CD4-positive, alpha-beta T cell treated with Interferon alpha-2 for 1 hour (primary cell): ENCODE measurements at regions not wholly inside any gene's neighbourhood (a gene's known extent, or its start where the extent isn't known, plus 50 kb on each side); places are given as distances from the start of the nearest gene placed in this dataset.

Experiments used
- DNase-seq, 2 donors: peaks; one replicate each; pipeline ENCODE4 v3.0.0-alpha.2; 2020 to 2022

DNA sequence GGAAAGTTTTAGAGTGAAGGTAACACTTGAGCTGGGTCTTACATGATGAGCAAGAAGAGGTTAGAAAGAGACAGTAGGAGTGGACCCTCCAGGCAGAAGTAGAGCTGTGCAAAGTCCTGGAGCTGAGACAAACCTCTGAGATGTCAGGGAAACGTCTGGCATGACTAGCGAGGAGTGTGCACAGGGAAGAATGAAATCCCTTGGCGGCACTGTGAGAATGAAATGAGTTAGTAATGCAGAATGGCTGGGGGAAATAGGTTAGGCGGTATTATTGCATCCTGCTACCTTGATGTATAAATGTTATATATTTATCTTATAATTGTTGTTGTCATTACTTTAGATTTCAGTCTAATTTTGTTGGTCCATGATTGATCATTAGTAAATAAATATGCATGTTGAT, 457.9 kb upstream of the CCL2 start:
- DNase-seq = no peak

DNA sequence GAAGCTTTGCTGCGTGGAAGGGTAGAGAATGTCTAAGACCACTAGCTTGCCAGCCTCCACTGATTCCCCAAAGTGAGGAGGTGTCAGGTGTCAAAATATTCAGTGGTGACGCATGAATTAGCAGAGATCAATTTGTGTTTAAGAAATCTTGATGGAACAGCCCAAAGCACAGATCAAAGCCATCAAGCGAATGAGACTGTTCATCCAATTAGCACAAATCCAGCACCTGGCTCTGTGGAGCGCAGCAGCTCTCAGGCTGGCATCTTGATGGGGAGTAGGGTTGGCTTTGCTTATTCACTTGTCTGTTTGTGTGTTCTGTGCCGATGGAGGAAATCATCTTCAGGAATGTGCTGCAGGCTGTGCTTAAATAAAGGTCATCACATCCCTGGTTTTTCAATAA, 456.8 kb upstream of the CCL2 start:
- DNase-seq = no peak

DNA sequence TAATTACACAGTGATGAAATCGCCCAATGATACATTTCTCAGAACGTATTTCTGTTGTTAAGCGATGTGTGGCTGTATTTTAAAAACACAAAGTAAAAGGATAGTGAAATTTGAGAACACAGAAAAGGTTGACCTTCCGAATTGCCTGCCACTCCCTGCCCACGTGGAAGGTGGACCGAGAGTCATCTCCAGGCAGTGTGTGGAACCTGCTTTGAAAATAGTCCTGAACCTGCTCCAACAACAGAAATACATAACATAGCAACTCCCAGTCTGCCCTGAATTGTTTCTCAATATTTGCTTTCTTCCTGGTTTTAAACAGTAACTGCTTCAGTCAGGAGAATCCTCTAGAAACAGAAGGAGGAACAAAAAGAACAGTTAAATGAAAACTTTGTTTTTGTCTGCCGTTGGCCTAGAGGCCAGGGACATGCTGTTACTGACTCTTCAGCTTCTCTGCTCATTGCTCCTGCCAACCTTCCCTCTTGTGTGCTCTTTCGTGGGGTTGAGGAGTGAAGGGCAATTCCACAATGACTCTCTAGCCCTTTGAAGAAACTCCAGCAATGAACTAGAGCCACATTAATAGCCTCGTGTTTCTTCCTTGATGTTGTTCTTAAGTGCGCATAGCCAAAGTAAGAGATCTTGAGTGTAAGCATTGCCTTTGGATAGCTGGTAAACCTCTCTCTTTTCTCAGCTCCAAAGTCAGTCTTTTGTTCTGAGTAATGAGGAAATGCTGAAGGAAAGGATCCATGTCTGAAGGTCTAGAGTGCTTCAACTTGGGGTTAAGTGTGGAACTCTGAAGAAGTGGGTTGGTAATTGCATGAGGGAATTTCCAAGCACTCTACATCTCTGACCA, 452.5 kb upstream of the CCL2 start:
- no peak for DNase-seq

DNA sequence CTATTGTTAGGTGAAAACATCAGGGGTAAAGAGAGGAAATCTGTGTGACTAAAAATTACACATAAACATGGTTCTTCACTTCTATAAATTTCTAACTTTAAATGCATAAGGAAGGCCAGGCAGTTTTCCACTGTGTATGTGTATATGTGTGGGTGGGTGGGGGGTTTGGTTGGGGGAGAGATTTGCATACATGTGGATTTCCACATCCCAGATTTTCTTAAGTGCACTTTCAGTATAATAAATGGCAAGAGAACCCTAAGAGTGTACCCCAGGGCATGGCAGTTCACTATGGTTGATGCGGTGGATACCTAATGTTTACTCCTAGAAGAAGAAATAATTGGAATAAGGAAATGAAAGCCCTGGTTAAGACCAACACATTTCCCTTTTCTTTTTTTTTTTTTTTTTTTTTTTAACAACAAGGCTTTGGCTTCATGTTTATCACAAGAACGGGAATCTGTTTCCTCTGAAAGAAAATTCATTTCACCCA, 451.8 kb upstream of the CCL2 start:
- DNase-seq = no peak

DNA sequence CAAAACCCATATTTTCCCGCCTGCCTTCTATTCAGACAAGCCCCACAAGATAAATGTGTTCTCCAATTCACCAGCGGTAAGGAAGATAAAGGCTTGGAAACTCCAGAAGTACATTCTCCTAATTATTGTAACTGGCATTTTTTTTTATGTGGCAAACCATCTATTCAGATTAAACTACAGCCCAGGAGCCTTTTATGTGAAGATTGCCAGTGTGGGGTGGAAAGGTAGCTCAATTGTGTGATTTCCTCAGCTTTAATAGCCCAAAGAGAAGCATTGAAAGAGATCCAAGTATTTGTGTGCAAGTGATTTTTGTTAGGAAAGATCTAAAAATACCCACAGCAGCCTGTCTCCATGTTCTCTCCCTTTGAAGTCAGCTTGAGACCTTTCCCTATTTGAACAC, 451.4 kb upstream of the CCL2 start:
- no peak for DNase-seq

DNA sequence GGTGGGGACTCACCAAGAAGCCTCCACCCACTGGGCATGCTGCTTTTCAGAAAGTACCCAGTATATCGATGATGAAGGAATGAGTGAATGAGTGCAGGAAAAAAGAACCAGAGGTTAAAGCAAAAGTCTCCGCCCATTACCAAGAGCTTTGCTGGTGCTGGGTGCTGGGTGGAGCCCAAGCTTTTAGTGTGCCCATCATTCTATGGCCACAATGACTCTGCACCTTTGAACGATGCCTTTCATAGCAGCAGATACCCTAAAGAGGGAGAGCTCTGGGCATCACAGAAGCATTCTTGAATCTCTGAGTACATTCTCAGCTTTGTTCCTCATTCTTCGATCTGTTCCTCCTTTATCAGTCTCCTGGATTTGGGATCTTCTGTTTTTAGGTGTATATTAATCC, 450.7 kb upstream of the CCL2 start:
- DNase-seq = no peak

DNA sequence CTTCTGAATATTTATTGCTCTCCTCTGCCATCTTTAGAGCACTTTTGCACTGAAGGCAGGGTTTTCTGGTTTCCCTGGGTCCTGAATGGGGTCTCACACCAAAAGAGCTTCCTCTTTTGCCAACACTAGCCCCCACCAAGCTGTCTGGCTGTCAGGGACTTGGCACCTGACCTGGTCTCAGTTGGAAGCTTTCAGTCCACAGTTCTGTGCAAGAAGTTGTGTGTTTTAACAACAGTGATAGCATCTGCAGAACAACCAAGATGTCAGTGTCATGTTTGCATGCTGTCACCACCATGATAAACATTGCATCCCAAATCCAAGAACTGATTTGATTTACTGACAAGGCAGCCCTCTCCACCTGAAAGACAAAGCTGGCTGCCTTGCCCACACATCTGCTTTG, 448.5 kb upstream of the CCL2 start:
- DNase-seq = no peak

DNA sequence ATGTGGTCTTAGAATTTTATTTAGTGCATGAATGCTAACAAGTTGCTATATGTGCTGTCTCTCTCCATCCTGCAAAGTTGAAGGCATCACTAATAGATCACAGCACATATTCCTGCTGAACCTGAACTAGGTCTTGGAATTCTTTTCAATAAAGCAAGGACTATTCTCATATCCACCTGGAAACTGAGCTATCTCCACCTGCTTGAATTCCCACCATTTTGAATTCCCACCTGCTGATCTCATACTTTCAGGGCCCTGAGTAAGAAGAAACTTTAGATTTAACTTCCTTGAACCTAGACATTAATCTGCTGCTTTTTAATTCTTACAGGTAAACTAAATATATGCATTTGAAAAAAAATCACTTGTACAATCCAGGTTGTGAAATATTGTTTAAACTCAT, 445.3 kb upstream of the CCL2 start:
- no peak for DNase-seq

DNA sequence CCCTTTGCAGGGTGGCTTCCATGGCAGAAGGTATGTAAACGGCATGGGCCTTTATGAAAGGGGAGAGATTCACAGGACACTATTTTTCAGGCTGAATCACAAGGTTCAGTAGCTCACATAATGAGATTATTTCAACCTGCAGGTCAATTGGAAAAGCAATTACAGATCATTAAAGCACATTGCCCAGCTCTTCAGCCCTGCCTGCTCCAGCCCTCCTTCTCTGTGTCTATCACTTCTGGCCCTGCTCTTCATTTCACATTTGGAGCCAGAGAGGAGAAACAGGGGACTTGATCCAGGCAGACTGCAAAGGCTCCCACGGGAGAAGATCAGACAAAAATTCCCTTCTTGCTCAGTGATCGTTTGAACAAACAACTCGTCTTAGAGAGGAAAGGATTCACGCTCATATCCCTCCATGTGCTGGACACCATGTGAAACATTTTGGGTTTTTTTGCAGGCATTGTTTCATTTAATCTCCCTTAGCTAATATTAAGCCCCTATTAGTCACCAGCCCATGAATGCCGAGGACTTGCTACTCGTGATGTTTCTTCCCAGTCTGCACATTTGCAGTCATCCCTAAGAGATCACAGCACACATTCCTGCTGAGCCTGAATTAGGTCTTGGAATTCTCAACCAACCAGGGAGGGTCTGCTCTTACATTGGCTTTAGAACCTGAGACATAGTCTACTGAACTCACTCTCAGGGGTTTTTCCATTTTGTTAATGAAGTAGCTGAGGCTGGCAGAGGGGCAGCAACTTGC, 443.9 kb upstream of the CCL2 start:
- DNase-seq = no peak

DNA sequence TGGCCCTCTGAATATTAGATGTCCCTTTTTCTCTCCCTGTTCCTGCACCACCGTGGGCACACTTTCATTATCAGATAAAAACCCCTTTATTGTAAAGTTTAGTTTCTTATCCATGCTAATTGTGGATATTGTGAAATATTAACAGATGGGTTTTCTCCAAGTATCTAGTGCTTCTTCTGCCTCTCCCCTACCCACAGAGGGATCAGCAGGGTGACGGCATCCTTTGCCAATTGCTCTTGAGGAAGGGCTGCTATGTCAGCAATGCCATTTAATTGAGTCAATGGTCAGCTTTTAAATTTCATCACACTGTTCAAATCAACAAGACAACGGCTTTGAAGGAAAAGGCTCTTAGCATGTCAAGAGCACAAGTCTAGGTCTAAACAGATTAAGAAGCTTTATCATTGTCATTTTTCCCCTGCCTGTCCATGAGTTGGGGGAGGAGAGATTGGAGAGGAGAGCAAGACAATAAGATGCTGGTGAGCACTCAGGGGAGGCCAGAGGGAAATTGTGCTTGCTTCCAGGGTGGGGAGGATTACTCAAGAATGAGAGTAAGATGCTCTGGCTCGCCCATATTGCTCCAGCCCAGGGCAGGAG, 443.0 kb upstream of the CCL2 start:
- no peak for DNase-seq

DNA sequence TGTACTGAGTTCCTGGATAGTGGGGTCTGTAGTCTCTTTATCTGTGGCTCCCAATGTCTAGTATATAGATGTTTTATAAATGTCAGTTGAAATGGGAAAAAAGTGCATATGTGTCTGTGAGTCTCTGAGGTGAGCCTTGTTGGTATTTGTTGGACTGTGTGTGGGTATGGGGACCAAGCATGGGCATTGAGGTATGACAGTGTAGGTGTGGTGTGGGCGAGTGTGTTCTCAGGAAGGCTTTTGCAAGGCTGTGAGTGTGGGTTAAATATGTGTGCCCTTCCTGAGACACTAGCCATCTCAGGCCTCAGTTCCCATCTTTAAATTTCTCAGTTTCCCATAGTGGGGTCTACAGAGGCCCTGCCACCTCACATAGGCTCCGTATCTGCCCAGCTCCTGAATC, 440.2 kb upstream of the CCL2 start:
- no peak for DNase-seq

DNA sequence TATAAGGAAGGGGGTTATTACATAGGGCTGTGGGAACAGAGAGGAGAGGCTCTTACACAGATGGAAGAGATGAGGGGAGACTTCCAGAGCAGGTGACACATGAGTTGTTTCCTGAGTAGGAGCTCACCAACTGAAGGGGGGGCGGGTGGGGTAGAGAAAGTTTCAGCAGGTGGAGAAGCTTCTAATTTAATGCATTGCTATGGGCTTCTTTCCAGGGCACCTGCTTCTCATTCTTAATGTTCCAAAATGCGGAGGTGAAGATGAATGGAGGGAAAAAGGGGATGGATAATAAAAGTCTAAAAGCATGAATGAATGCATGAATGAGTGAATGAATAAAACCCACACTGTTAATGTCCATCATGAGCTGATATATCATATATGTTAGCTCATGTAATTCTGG, 439.0 kb upstream of the CCL2 start:
- DNase-seq = no peak

DNA sequence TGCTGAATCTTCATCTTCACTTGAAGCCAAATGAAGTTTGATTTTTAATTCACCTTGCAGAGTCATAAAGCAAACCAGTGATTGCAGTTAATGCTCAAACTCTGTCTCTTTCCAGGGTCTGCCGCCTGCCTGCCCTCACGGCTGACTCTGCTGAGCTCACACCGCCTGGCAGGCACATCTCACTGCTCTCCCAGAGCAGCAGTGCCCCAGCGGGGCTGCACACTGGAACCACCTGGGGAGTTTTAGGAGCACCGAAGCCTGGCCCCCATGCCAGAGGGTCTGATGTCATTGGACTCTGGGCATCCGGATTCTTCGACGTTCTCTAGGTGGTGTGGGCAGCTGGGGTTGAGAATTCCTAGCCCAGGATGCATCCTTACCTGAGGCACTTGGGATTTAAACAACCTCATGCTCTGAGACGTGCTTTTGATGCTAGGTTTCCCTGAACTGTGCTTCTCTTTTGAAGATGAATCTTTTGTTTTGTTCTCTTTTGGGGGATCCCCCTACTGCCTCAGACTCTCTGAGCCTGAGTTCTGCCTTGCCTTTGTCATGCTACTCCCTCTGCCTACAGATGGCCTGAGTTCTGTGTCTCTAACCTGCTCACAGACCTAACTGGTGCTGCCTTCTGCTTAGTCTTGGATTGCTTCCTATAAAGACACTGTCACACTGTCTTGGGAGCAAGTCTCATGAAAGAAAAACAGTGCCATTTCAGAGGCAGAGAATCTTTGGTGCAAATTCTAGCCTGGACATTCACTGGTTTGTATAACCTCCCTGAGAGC, 438.1 kb upstream of the CCL2 start:
- no peak for DNase-seq

DNA sequence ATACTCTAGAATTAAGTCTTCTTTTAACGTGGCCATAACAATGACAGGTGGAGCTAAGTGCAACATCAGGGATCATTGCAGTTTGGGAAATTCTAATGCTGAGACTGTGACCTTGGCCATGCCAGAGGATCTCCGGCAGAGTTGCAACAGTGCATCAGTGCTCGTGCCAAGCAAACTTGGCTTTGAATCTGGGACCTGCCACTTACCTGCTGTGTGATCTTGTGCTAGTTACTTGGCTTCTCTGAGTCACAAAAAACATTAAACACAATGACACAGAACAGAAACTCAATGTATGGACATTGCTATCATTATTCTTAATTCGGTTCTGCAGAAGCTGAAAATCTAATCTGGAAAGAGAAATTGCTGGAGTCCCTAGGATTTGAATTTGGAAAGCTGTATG, 435.5 kb upstream of the CCL2 start:
- DNase-seq = no peak

DNA sequence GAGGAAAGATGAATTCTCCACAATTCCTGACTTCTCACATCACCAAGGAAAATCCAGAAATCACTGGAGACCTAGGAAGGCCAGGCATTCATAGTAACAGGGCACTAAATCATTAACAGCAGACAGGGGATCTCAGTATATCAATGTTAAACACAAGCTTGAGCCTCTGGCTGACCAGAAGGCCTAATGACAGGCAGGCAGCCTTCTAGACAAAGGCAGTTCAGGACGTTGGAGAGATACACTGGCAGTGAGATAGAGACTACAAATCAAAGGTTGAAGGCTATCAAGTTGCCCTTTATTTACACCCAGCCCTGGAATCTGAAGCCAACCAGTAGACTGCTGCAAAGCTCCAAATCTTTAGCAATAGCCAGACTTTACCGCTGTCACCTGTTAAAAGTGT, 422.8 kb upstream of the CCL2 start:
- no peak for DNase-seq

DNA sequence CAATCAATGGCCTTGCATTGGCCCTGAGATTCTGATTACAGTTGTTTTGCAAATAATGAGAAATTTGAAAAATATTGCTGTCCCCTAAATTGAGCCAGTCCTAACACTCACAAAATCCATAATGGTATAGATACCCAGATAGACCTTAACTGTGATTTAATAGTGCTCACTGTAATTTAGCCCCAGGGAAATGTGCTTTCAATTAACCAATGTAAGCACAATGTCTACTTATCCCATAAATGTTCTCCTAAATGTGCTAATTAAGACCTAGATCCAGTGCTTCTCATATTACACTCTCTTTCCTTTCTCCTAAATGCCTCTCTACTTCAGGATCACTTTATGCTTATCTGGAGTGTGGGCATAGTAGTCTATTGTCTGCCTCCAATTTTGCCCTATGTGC, 417.8 kb upstream of the CCL2 start:
- DNase-seq = no peak

DNA sequence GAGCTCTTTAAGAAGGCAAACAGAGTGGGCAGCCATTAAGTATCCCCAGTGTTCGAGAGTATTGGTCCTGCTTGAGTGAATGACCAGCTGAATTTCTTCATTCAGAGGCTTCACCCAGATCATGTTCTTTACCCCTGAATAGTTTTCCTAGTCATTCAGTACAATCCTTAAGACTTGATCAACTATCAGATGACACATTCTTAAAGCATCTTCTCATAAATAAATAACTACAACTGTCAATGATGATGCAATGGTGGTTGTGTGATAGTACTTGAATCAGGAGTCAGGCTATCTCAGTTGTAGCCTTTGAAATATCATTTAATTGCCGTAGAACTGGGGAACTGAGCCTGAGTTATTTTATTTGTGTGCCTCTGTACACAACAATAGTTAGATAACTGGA, 416.8 kb upstream of the CCL2 start:
- DNase-seq = no peak

DNA sequence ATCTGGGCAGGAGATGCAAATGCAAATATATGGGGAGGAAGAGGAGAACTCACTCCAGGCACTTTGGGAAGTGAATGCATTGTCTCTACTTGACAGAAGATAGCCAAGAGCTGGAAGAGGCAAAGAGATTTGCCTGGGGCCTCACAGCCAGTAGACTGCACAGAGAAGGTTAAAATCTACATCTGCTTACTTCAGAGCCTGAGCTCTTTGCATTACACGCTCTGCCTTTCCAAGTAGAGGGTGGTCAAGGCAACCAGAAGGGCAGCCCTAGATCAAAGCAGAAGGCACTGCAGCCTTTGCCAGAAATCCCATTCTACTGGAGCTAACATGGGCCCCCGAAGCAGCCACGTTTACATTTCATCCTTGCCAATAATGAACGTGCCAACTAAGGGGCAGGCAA, 407.2 kb upstream of the CCL2 start:
- DNase-seq = no peak

DNA sequence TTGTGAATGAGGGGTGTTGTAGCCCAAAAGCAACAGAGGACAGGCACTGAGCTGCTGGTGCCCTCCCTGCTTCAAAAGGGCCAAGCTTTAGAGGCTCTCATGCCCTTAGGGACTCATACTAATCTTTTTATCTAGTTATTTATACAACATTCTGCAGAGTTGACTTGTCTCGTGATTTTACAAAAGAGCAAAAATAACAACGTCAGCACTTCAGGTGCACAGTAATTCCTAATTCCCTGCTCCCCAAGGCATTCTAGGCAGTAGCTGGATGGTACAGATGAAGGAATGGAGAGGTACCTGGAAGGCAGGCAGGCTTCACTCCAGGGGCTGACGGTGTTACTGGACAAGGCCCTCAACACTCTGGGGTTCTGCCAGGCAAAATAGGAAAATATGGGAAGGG, 406.7 kb upstream of the CCL2 start:
- no peak for DNase-seq

DNA sequence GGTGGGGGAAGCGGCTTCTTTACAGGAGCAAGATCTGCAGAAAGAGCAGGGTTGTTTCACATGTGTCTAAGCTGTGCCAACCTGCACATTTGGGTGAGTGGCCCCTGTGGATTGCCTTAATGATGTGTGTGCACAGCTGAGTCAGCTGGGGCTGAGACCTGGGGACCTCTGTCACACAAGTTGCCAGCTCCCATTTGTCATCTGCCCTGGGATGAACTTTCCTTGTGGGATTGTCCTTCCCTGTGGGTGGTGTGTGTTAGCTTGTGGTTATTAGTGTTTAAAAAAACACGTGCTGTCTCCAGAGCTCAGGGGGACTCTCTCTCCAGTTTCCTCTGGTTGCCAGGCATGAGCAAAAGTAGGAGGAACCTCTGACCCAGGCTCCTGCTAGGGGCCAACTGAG, 400.5 kb upstream of the CCL2 start:
- no peak for DNase-seq

DNA sequence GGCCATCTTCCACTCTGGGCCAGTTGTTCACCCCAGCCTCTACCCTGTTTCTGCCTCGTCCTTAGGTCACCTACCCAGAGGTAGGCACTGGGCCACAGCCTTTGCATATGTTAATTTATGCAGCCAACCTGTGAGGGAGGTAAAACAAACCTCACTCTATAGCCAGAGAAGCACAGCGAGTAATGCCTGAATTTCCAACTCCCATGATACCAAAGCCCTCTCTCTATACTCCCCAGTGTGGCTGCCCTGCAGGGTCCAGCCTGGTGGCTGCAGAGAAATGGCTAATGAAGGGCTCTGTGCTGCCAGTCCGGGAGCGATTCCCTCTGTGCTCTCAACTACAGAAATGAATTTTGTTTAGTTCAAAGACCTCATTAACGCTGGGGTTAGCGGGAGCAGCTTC, 397.0 kb upstream of the CCL2 start:
- DNase-seq = no peak

DNA sequence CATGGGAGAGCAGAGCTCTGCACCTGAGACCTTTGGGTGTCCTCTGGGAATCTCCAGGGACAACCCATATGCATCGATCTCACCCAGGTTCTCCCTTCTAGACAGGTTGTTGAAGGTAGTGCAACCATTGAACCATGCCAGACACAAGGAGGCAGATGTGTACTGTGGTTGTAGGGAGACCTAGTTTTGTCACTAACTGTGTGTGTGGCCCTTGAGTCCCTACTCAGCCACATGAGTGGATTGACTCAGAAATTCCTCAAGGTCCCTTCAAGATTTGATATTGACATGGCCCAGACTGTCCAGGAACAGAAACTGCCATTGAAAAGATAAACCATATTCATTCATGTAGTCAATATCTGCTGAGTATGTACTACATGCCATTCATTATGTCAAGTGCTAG, 396.4 kb upstream of the CCL2 start:
- no peak for DNase-seq
